MM.1S (cell line): ENCODE measurements at regions not wholly inside any gene's neighbourhood (a gene's known extent, or its start where the extent isn't known, plus 50 kb on each side); places are given as distances from the start of the nearest gene placed in this dataset.

ENCODE experiments used
- DNase-seq: peaks from one replicate; pipeline ENCODE4 v3.0.0-alpha.2; 2015
- H2AFZ ChIP-seq: fragments of 300-600 bp; sonication (generic); 2 replicates; pipeline ENCODE4 v1.6.0; 2016; ENCODE audit warnings: antibody characterized with exemption, low read length
- H3F3A ChIP-seq: fragments of 300-600 bp; sonication (generic); 2 replicates; pipeline ENCODE4 v1.6.1; 2016; ENCODE audit warnings: mild to moderate bottlenecking, antibody characterized with exemption, low read length, moderate library complexity, mixed read lengths; ENCODE audit not compliant: insufficient read depth
- H3K27ac ChIP-seq: fragments of 300-600 bp; sonication (generic); 2 replicates; pipeline ENCODE4 v1.5.1; 2016; ENCODE audit warnings: mild to moderate bottlenecking, low read length
- H3K27me3 ChIP-seq: fragments of 300-600 bp; sonication (generic); replicated peaks from 2 replicates; pipeline ENCODE4 v1.6.0; 2016; ENCODE audit warnings: low read length; ENCODE audit not compliant: insufficient read depth
- H3K36me3 ChIP-seq: fragments of 300-600 bp; sonication (generic); replicated peaks from 2 replicates; pipeline ENCODE4 v1.6.1; 2016; ENCODE audit warnings: mild to moderate bottlenecking, low read length, mixed read lengths; ENCODE audit not compliant: insufficient read depth
- H3K4me1 ChIP-seq: fragments of 300-600 bp; sonication (generic); 2 replicates; pipeline ENCODE4 v1.6.1; 2016; ENCODE audit warnings: low read length, mixed read lengths
- H3K4me2 ChIP-seq: fragments of 300-600 bp; sonication (generic); 2 replicates; pipeline ENCODE4 v1.6.0; 2016; ENCODE audit warnings: low read depth, low read length
- H3K4me3 ChIP-seq: fragments of 300-600 bp; sonication (generic); 2 replicates; pipeline ENCODE4 v1.5.1; 2016; ENCODE audit warnings: low read length, mixed read lengths
- H3K79me2 ChIP-seq: fragments of 300-600 bp; sonication (generic); 2 replicates; pipeline ENCODE4 v1.6.1; 2016; ENCODE audit warnings: mixed run types, low read length, mixed read lengths
- H3K9ac ChIP-seq: fragments of 300-600 bp; sonication (generic); 2 replicates; pipeline ENCODE4 v1.6.1; 2016; ENCODE audit warnings: low read length, mixed read lengths
- H3K9me2 ChIP-seq: fragments of 300-600 bp; sonication (generic); replicated peaks from 2 replicates; pipeline ENCODE4 v1.6.1; 2016; ENCODE audit warnings: mild to moderate bottlenecking, low read length, mixed read lengths; ENCODE audit not compliant: insufficient read depth
- H3K9me3 ChIP-seq: fragments of 300-600 bp; sonication (generic); replicated peaks from 2 replicates; pipeline ENCODE4 v1.6.1; 2016; ENCODE audit warnings: mild to moderate bottlenecking, low read length, mixed read lengths; ENCODE audit not compliant: insufficient read depth
- H4K20me1 ChIP-seq: fragments of 300-600 bp; sonication (generic); 2 replicates; pipeline ENCODE4 v1.6.1; 2016; ENCODE audit warnings: mild to moderate bottlenecking, low read length, moderate library complexity, mixed read lengths; ENCODE audit not compliant: insufficient read depth
- EZH2 ChIP-seq: fragments of 300-600 bp; sonication (generic); optimal IDR thresholded peaks from 2 replicates; pipeline ENCODE3; 2017; ENCODE audit warnings: low read depth, mild to moderate bottlenecking, antibody characterized with exemption, low read length, mixed read lengths
- EZH2phosphoT487 ChIP-seq: fragments of 300-600 bp; sonication (generic); IDR thresholded peaks from 2 replicates; pipeline ENCODE4 v1.6.1; 2018; ENCODE audit warnings: antibody characterized with exemption, low read length
- TF ChIP-seq, protein P1 (sequence below): fragments of 300-600 bp; sonication (generic); IDR thresholded peaks from 2 replicates; pipeline ENCODE4 v1.5.1; 2016; ENCODE audit warnings: antibody characterized with exemption, low read length, mixed read lengths

DNA sequence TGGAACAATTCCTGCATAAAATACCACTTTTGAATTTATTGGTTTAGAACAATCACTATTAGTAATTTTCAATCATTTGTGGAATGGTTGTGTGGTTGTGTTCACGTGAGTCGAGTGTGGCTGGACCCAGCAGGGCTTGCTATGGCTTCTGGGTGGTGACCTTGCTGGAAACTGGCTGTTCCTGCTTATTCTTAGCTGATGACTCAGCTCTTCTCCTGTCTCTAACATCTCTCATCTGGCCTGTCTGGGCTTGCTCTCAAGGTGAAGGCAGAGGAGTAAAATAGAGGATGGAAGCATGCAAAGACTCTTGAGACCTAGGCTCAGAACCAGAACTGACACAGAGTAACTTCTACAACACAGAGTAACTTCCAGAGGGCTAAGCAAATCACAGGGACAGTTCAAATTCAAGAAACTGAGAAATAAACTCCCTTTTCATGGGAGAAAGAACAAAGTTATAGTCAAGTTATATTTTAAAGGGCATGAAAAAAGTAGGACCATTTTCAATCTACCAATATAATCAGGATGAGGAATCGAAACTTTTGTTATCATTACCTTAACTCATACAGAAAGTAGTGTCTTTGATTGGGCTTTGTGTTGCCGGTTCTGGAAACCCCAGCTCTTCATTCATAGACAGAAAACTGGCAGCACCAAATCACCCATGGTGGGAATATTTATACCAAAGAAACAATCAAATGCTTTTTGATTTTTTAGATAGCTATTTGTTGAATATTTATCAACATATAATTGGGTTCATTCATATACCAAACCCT lies 665.1 kb downstream of the CDH18 start:
- Histone ChIP-seq H3K4me2 (no peak overlapping the region), H4K20me1 (no peaks in the 10 kb centered on the region), H3K9me3 (no peaks in the 10 kb centered on the region), H3K9me2 (no peaks in the 10 kb centered on the region), H3K4me3 (no peak overlapping the region), H3K9ac (no peak overlapping the region), H2AFZ (peak overlapping the region; percentile 22; the same call in 1 of the 2 replicates), H3K36me3 (no peaks in the 10 kb centered on the region), H3K4me1 (peaks cover 9% of the 10 kb centered on the region), H3K27ac (peak overlapping the region; percentile 17; the same call in 1 of the 2 replicates), H3K27me3 (no peaks in the 10 kb centered on the region), H3K79me2 (no peaks in the 10 kb centered on the region), H3F3A (no peaks in the 10 kb centered on the region)
- DNase-seq: peak; percentile 14
- TF ChIP-seq EZH2 (no peak), EZH2phosphoT487 (no peak)
- TF ChIP-seq, protein P1, sequence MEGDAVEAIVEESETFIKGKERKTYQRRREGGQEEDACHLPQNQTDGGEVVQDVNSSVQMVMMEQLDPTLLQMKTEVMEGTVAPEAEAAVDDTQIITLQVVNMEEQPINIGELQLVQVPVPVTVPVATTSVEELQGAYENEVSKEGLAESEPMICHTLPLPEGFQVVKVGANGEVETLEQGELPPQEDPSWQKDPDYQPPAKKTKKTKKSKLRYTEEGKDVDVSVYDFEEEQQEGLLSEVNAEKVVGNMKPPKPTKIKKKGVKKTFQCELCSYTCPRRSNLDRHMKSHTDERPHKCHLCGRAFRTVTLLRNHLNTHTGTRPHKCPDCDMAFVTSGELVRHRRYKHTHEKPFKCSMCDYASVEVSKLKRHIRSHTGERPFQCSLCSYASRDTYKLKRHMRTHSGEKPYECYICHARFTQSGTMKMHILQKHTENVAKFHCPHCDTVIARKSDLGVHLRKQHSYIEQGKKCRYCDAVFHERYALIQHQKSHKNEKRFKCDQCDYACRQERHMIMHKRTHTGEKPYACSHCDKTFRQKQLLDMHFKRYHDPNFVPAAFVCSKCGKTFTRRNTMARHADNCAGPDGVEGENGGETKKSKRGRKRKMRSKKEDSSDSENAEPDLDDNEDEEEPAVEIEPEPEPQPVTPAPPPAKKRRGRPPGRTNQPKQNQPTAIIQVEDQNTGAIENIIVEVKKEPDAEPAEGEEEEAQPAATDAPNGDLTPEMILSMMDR: no peak

DNA sequence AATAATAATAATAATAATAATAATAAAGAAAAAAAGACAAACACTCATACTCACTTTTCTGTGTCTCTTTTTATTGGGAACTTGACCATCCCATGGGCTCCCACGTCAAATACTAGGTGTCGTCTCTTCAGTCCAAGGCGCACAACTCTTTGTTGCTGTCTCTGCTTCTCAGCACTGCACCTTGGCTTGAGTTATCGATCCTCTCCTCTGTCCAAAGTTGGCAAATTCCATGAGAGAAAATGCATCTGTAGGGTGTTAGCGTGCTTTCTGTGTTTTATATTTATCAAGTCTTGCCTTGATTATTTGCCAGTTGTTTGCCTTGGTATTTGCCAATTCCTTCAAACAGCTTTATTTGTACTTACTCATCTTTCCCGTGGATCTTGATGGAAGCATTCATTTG lies 653.7 kb downstream of the CDH18 start:
- Histone ChIP-seq H3K79me2 (no peaks in the 10 kb centered on the region), H2AFZ (no peak overlapping the region), H3K9me3 (no peaks in the 10 kb centered on the region), H3K27ac (no peak overlapping the region), H3K4me3 (no peak overlapping the region), H3K9me2 (no peaks in the 10 kb centered on the region), H3F3A (no peaks in the 10 kb centered on the region), H4K20me1 (no peaks in the 10 kb centered on the region), H3K36me3 (no peaks in the 10 kb centered on the region), H3K27me3 (no peaks in the 10 kb centered on the region), H3K4me2 (no peak overlapping the region), H3K4me1 (no peaks in the 10 kb centered on the region), H3K9ac (no peak overlapping the region)
- no peak for TF ChIP-seq EZH2
- TF ChIP-seq, protein P1: no peak
- no peak for TF ChIP-seq EZH2phosphoT487
- no peak for DNase-seq

DNA sequence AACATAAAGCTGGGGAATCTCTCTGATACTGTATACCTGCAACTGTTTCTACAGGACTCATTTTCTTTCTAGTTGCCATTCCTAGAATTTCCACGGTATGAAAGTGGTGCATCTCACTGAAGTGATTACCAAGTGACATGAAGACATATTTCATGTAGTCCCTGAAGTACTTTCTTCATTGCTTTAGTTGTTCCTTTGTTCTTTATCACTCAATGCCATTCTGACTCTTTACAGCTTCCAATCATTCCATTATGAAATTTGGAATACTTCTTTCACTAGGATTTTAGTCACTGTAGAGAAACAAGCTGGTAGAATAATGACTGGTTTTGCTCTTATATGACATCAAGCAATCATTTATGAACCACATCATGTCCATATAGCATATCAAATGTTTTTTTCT lies 645.1 kb downstream of the CDH18 start:
- H3K4me2 ChIP-seq: no peak overlapping the region
- H3K9me2 ChIP-seq: no peaks in the 10 kb centered on the region
- no peak overlapping the region for H3K27ac ChIP-seq
- no peaks in the 10 kb centered on the region for H3K9me3 ChIP-seq
- H2AFZ ChIP-seq: no peak overlapping the region
- no peak overlapping the region for H3K9ac ChIP-seq
- DNase-seq: no peak
- H3K36me3 ChIP-seq: no peaks in the 10 kb centered on the region
- H3K4me3 ChIP-seq: no peak overlapping the region
- no peaks in the 10 kb centered on the region for H3K27me3 ChIP-seq
- H3K4me1 ChIP-seq: no peaks in the 10 kb centered on the region
- no peaks in the 10 kb centered on the region for H4K20me1 ChIP-seq
- TF ChIP-seq EZH2 (no peak), EZH2phosphoT487 (no peak)
- TF ChIP-seq, protein P1: no peak
- no peaks in the 10 kb centered on the region for H3K79me2 ChIP-seq
- no peaks in the 10 kb centered on the region for H3F3A ChIP-seq
